NCI-H2196 treated with DMSO at 0.1 percent for 48 hours (cell line): ENCODE measurements at regions not wholly inside any gene's neighbourhood (a gene's known extent, or its start where the extent isn't known, plus 50 kb on each side); places are given as distances from the start of the nearest gene placed in this dataset.
"Not testable (repeated sequence)": the region's sequence is repeated elsewhere in the genome, so short reads cannot be mapped to it uniquely, and the experiment has no call there.

Experiments used
- DNase-seq: peaks from one replicate; lab custom pipeline; 2025; ENCODE audit not compliant: unreplicated experiment; lab: John Stamatoyannopoulos, UW

- no peak for DNase-seq
These were observed 1098.5 kb upstream of the LCORL start for GRCh38 chr4:19119904-19120560.

- DNase-seq, result no peak
These were observed 1095.5 kb upstream of the LCORL start for GRCh38 chr4:19117022-19117421.

- DNase-seq, result no peak
These were observed 1082.6 kb upstream of the LCORL start for GRCh38 chr4:19104176-19104575.

GRCh38 chr4:19095491-19096046, 1074.0 kb upstream of the LCORL start:
- no peak for DNase-seq

- no peak for DNase-seq
These were observed 1072.4 kb upstream of the LCORL start for GRCh38 chr4:19093951-19094350.

- DNase-seq, result no peak
These were observed 1071.2 kb upstream of the LCORL start for GRCh38 chr4:19092797-19093196.

GRCh38 chr4:19074036-19074435, 1052.5 kb upstream of the LCORL start:
- no peak for DNase-seq

GRCh38 chr4:19063662-19064061, 1042.1 kb upstream of the LCORL start:
- no peak for DNase-seq

- no peak for DNase-seq
These were observed 1033.4 kb upstream of the LCORL start for GRCh38 chr4:19054916-19055315.

- no peak for DNase-seq
These were observed 1030.3 kb upstream of the LCORL start for GRCh38 chr4:19051831-19052230.

GRCh38 chr4:19047279-19047880, 1025.8 kb upstream of the LCORL start:
- no peak for DNase-seq

- no peak for DNase-seq
These were observed 1018.3 kb upstream of the LCORL start for GRCh38 chr4:19039816-19040215.

GRCh38 chr4:19038231-19038630, 1016.7 kb upstream of the LCORL start:
- DNase-seq, result no peak

GRCh38 chr4:19033816-19034733, 1012.5 kb upstream of the LCORL start:
- no peak for DNase-seq

- DNase-seq, result no peak
These were observed 1009.0 kb upstream of the LCORL start for GRCh38 chr4:19030536-19030935.

- DNase-seq, result no peak
These were observed 1008.5 kb upstream of the LCORL start for GRCh38 chr4:19030048-19030447.

GRCh38 chr4:19026281-19026680, 1004.7 kb upstream of the LCORL start:
- DNase-seq, result no peak

GRCh38 chr4:19025031-19025430, 1003.5 kb upstream of the LCORL start:
- no peak for DNase-seq

- no peak for DNase-seq
These were observed 1002.5 kb upstream of the LCORL start for GRCh38 chr4:19024047-19024446.

GRCh38 chr4:19021617-19022016, 1000.1 kb upstream of the LCORL start:
- DNase-seq, result no peak

GRCh38 chr4:19016550-19016949, 995.0 kb upstream of the LCORL start:
- DNase-seq, result not testable (repeated sequence)

- no peak for DNase-seq
These were observed 993.0 kb upstream of the LCORL start for GRCh38 chr4:19014594-19014993.
